Upper lobe of right lung (tissue), 1 donor: ENCODE measurements at regions not wholly inside any gene's neighbourhood (a gene's known extent, or its start where the extent isn't known, plus 50 kb on each side); places are given as distances from the start of the nearest gene placed in this dataset.
"Not testable (repeated sequence)": the region's sequence is repeated elsewhere in the genome, so short reads cannot be mapped to it uniquely, and the experiment has no call there.

Experiments used
- ATAC-seq: fragments of 200-7000 bp; cut with Tn5 transposase; one replicate; pipeline ENCODE4 v1.9.1; 2020; ENCODE audit warnings: mild to moderate bottlenecking, moderate library complexity
- DNase-seq: peaks from one replicate; pipeline ENCODE4 v3.0.0-alpha.2; 2020
- H3K27ac ChIP-seq: fragments of 200-600 bp; one replicate; pipeline ENCODE4 v1.8.0; 2022
- H3K27me3 ChIP-seq: fragments of 200-600 bp; one replicate; pipeline ENCODE4 v1.8.0; 2022; ENCODE audit warnings: mild to moderate bottlenecking
- H3K36me3 ChIP-seq: fragments of 200-600 bp; one replicate; pipeline ENCODE4 v1.8.0; 2022
- H3K4me1 ChIP-seq: fragments of 200-600 bp; one replicate; pipeline ENCODE4 v1.8.0; 2022
- H3K4me3 ChIP-seq: fragments of 200-600 bp; one replicate; pipeline ENCODE4 v1.8.0; 2022; ENCODE audit warnings: mild to moderate bottlenecking
- H3K9me3 ChIP-seq: fragments of 200-600 bp; one replicate; pipeline ENCODE4 v1.8.0; 2022
- intact Hi-C: fragments of 100-400 bp; cut with DNase I; formaldehyde crosslinking; loops from one replicate; pipeline ENCODE4 v1.11.0; 2022
- TF ChIP-seq, protein P1 (sequence below): fragments of 200-600 bp; IDR thresholded peaks from one replicate; pipeline ENCODE4 v1.8.0; 2022; ENCODE audit warnings: antibody characterized with exemption
- donor health status: DM: no; HTN: yes; CAD: no; lungs with severe emphysema.

DNA sequence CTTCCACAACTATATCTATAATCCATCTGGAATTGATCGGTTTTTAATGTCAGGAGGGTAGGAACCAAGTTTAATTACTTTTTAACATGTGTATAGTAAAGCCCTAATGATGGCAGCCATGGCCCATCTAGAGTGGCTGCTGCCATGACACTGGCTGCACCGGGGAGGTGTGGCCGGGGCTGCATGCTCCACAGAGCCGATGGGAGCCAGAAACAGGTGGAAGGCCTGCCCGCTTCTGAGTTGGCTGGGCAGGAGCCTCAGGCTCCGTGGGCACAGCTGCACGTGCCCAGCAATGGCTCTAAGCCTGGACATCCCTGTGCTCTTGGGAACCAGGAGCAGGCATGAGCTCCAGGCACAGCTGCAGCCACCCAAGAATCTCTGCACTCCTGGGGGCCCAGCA lies 73.0 kb downstream of the GBP6 start:
- Histone ChIP-seq H3K9me3 (no peaks in the 10 kb centered on the region), H3K27ac (no peak overlapping the region), H3K27me3 (no peaks in the 10 kb centered on the region), H3K4me1 (no peaks in the 10 kb centered on the region), H3K36me3 (no peaks in the 10 kb centered on the region), H3K4me3 (no peak overlapping the region)
- no peak for ATAC-seq
- intact Hi-C loops = no loop called here
- DNase-seq = no peak
- TF ChIP-seq, protein P1, sequence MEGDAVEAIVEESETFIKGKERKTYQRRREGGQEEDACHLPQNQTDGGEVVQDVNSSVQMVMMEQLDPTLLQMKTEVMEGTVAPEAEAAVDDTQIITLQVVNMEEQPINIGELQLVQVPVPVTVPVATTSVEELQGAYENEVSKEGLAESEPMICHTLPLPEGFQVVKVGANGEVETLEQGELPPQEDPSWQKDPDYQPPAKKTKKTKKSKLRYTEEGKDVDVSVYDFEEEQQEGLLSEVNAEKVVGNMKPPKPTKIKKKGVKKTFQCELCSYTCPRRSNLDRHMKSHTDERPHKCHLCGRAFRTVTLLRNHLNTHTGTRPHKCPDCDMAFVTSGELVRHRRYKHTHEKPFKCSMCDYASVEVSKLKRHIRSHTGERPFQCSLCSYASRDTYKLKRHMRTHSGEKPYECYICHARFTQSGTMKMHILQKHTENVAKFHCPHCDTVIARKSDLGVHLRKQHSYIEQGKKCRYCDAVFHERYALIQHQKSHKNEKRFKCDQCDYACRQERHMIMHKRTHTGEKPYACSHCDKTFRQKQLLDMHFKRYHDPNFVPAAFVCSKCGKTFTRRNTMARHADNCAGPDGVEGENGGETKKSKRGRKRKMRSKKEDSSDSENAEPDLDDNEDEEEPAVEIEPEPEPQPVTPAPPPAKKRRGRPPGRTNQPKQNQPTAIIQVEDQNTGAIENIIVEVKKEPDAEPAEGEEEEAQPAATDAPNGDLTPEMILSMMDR = no peak

DNA sequence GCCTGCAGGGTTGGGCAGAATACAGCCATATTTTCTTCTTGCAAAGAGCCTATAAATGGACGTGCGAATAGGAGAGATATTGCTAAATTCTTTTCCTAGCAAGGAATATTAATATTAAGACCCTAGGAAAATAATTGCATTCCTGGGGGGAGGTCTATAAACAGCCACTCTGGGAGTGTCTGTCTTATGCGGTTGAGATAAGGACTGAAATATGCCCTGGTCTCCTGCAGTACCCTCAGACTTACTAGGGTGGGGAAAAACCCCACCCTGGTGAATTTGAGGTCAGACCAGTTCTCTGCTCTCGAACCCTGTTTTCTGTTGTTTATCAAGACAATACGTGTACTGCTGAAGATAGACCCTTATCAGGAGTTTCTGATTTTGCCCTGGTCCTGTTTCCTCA lies 74.4 kb downstream of the GBP6 start:
- H3K27me3 ChIP-seq, H3K4me3 ChIP-seq, ATAC-seq, H3K36me3 ChIP-seq, H3K9me3 ChIP-seq, H3K27ac ChIP-seq, intact Hi-C loops, DNase-seq, H3K4me1 ChIP-seq: not testable (repeated sequence)

DNA sequence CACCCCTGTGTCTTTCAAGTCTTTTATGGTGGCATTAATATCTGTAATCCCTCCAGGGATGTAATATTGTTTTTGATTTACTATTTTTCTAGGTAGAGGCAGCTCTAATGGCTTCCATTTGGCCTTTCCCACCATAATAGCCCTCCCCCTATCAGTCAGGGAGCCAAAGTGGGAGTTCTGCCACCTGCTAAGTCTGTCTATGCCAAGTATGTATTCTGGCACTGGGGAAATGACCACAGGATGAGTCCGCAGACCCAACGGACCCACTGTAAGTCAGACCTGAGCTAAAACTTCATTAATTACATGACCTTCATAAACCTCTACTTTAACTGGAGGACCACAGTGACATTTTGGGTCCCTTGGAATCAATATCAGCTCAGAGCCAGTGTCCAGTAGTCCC lies 77.1 kb downstream of the GBP6 start:
- no peak for DNase-seq
- H3K9me3 ChIP-seq = no peaks in the 10 kb centered on the region
- intact Hi-C loops = no loop called here
- H3K27me3 ChIP-seq = no peaks in the 10 kb centered on the region
- no peak overlapping the region for H3K4me3 ChIP-seq
- TF ChIP-seq, protein P1 = no peak
- no peaks in the 10 kb centered on the region for H3K4me1 ChIP-seq
- H3K36me3 ChIP-seq = no peaks in the 10 kb centered on the region
- no peak overlapping the region for H3K27ac ChIP-seq
- no peak for ATAC-seq

DNA sequence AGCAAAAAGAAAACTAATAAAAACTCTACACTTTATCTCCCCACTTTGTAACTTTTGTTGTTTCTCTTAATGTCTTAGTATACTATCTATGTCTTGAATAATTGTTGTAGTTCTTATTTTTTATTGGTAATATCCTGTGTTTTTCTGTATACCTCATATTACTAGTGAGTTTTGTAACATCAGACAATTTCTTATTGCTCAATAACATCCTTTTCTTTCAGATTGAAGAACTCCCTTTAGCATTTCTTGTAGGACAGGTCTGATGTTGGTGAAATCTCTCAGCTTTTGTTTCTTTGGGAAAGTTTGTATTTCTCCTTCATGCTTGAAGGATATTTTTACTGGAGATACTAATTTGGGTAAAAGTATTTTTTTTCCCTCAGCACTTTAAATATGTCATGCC lies 79.8 kb upstream of the LRRC8B start:
- DNase-seq (no peak), ATAC-seq (no peak)
- Histone ChIP-seq H3K27ac (no peak overlapping the region), H3K9me3 (no peaks in the 10 kb centered on the region), H3K4me1 (no peaks in the 10 kb centered on the region), H3K27me3 (no peaks in the 10 kb centered on the region), H3K4me3 (no peak overlapping the region), H3K36me3 (no peaks in the 10 kb centered on the region)
- TF ChIP-seq, protein P1 = no peak
- intact Hi-C loops = no loop called here

DNA sequence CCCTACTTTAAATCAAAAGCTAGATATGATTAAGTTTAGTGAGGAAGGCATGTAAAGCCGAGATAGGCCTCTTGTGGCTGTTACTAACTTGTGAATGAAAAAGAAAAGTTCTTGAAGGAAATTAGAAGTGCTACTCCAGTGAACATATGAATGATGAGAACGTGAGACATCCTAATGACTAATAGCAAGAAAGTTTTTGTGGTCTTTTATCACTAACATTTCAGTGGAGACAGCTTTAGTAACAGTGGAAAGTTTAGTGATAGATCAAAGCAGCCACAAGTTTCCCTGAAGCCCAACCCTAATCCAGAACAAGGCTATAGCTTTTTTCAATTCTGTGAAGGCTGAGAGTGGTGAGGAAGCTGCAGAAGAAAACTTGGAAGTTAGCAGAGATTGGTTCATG lies 73.6 kb upstream of the LRRC8B start:
- Histone ChIP-seq H3K4me3 (no peak overlapping the region), H3K27ac (no peak overlapping the region), H3K36me3 (no peaks in the 10 kb centered on the region), H3K9me3 (no peaks in the 10 kb centered on the region), H3K27me3 (no peaks in the 10 kb centered on the region), H3K4me1 (no peaks in the 10 kb centered on the region)
- DNase-seq = no peak
- TF ChIP-seq, protein P1 = no peak
- intact Hi-C loops = loop anchor here (10.0 kb wide), 1 partner anchor 96 kb away; no protein-coding TSS in a partner anchor
- ATAC-seq = no peak

DNA sequence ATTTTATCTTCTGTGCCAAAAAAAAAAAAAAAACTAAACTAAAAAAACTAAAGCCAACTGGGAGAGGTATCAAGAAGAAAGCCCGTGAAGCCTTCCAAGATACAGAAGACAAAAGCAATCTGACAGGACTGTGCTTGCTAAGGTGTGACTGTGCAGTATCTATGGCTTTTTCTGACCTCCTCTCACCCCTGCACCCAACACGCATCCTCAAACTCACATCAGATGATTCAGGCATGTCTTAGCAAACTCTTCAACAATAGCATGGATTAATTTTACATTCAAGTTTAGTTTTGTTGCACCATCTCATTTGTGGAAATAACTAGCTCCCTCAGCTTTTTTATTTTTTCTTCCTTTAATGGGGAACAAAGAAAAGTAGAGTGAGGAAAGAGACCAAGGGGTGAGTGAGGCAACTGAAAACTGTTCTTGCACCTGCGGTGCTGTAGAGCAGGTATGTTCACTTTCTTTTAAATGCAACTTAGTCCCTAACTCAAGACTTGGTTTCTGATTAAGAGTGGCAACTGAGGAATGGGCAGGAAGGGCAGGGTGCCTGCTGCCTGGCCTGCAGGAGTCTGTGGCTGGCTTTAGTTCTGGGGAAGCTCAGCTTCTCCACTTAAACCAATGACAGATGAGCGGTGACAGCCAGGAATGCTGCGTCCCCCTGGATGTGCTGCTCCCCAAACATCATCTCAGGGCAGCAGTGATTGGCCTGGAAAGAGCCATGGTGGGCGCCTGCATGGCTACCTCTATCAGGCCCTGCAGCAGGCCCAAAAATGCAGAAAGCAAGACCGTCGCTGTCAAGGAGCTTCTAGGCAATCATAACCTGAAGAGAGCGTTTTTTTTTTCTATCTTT lies 71.3 kb upstream of the LRRC8B start:
- TF ChIP-seq, protein P1 = no peak
- no peak for ATAC-seq
- Histone ChIP-seq H3K4me3 (no peak overlapping the region), H3K4me1 (no peaks in the 10 kb centered on the region), H3K27ac (no peak overlapping the region), H3K27me3 (no peaks in the 10 kb centered on the region), H3K36me3 (no peaks in the 10 kb centered on the region), H3K9me3 (no peaks in the 10 kb centered on the region)
- no peak for DNase-seq
- intact Hi-C loops = loop anchor here (10.0 kb wide), 1 partner anchor 99 kb away; no protein-coding TSS in a partner anchor
